ENCODE measurements at regions not wholly inside any gene's neighbourhood (a gene's known extent, or its start where the extent isn't known, plus 50 kb on each side); places are given as distances from the start of the nearest gene placed in this dataset.

DNA sequence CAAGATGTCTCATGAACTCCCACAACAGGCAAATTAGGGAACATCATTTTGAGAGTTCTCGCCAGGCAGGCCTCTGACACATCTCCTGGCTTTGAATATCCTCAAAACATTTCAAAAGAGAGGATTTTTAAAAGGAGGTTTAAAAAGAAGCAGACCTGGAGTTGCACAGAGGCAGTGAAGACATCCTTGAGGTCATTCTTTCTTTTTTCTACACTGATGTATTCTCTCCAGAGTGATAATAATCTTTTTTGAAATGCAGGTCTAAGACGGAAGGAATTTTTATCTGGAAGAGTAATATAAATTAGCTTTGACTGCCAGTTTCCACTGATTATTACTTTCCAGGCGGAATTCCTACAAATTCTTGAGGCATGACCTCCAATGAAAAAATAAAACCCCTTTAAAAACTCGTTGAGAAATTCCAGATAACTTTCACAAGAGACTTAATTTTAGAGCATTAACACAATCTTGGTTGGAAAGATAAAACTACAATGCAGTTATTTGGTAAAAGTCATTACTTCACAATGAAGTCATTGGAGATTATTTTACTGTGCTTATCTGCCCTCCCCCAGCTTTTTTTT lies 125.0 kb downstream of the LYPLAL1 start (continued):
- TF ChIP-seq, protein P1, sequence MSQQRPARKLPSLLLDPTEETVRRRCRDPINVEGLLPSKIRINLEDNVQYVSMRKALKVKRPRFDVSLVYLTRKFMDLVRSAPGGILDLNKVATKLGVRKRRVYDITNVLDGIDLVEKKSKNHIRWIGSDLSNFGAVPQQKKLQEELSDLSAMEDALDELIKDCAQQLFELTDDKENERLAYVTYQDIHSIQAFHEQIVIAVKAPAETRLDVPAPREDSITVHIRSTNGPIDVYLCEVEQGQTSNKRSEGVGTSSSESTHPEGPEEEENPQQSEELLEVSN (IDR thresholded peaks at IDR 0.05): no peak
- no peak for TF ChIP-seq RFX5 (IDR thresholded peaks at IDR 0.05; ENCODE audit: borderline replicate concordance, low read depth, low read length)
- TF ChIP-seq, protein P2, sequence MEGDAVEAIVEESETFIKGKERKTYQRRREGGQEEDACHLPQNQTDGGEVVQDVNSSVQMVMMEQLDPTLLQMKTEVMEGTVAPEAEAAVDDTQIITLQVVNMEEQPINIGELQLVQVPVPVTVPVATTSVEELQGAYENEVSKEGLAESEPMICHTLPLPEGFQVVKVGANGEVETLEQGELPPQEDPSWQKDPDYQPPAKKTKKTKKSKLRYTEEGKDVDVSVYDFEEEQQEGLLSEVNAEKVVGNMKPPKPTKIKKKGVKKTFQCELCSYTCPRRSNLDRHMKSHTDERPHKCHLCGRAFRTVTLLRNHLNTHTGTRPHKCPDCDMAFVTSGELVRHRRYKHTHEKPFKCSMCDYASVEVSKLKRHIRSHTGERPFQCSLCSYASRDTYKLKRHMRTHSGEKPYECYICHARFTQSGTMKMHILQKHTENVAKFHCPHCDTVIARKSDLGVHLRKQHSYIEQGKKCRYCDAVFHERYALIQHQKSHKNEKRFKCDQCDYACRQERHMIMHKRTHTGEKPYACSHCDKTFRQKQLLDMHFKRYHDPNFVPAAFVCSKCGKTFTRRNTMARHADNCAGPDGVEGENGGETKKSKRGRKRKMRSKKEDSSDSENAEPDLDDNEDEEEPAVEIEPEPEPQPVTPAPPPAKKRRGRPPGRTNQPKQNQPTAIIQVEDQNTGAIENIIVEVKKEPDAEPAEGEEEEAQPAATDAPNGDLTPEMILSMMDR (IDR thresholded peaks at IDR 0.05; ENCODE audit: control extremely low read depth in 1 of 3, insufficient read depth in 1 of 3, low read depth in 1 of 3, low read length in 3 of 3): no peak
